ENCODE measurements at regions not wholly inside any gene's neighbourhood (a gene's known extent, or its start where the extent isn't known, plus 50 kb on each side); places are given as distances from the start of the nearest gene placed in this dataset.

GRCh38 chr1:38341694-38342093, 295.1 kb upstream of the POU3F1 start:
- Histone ChIP-seq H4K20me1 (ENCODE audit: control insufficient read depth, insufficient read depth, insufficient read length) (no peaks in the 10 kb centered on the region), H3K9ac (ENCODE audit: extremely low read depth, insufficient read length, low read length) (no peak overlapping the region), H2BK15ac (ENCODE audit: low read depth, low read length) (no peak overlapping the region), H3K23me2 (ENCODE audit: insufficient read length, low read depth, low read length, poor library complexity, severe bottlenecking) (no peaks in the 10 kb centered on the region), H2BK5ac (ENCODE audit: insufficient read length, low read length) (no peak overlapping the region), H3K14ac (ENCODE audit: insufficient read depth, low read length) (no peak overlapping the region), H2BK20ac (ENCODE audit: low read depth, low read length, poor library complexity, severe bottlenecking) (no peak overlapping the region), H3K79me2 (ENCODE audit: insufficient read depth, low read length) (no peaks in the 10 kb centered on the region), H3K4me1 (ENCODE audit: insufficient read depth, low read length) (peaks cover 4% of the 10 kb centered on the region; the same call in 1 of the 2 replicates), H2BK12ac (ENCODE audit: insufficient read length, low read depth, low read length) (no peak overlapping the region), H3K4ac (ENCODE audit: low read depth, low read length) (no peak overlapping the region), H3K27ac (ENCODE audit: insufficient read length, low read depth, low read length) (no peak overlapping the region), H3T11ph (ENCODE audit: low read length) (no peak overlapping the region), H4K8ac (replicated peaks; ENCODE audit: insufficient read length, low read depth, low read length) (no peak overlapping the region), H3K27me3 (ENCODE audit: insufficient read depth, low read length) (no peaks in the 10 kb centered on the region; the same call in 1 of the 2 replicates), H3K56ac (ENCODE audit: insufficient read length, low read depth, low read length) (no peak overlapping the region), H2AFZ (ENCODE audit: low read length) (no peak overlapping the region), H3K18ac (ENCODE audit: insufficient read length, low read depth, low read length) (no peak overlapping the region), H3K79me1 (ENCODE audit: insufficient read depth, low read depth, low read length, poor library complexity, severe bottlenecking) (no peaks in the 10 kb centered on the region), H2BK120ac (ENCODE audit: low read depth, low read length, poor library complexity, severe bottlenecking) (no peak overlapping the region), H4K5ac (ENCODE audit: insufficient read length, low read depth, low read length) (no peak overlapping the region), H3K9me3 (ENCODE audit: control insufficient read depth, low read depth, low read length) (no peaks in the 10 kb centered on the region), H3K4me2 (ENCODE audit: insufficient read depth, insufficient read length, low read length) (no peak overlapping the region), H3K23ac (ENCODE audit: insufficient read length, low read depth, low read length) (no peak overlapping the region), H4K91ac (ENCODE audit: insufficient read length, low read depth, low read length) (no peak overlapping the region), H2AK5ac (ENCODE audit: insufficient read length, low read length) (no peak overlapping the region)
- H3K4me3 Mint-ChIP-seq, result no peak overlapping the region
- H3K27me3 Mint-ChIP-seq (ENCODE audit: low read depth), result peaks cover 5% of the 10 kb centered on the region; the same call in 1 of the 2 replicates
- H3K27ac Mint-ChIP-seq, result no peak overlapping the region
- peaks cover 6 to 9% (median 9%) of the 10 kb centered on the region in 3 experiments; a peak in 5 of 7 replicates for H3K36me3 Mint-ChIP-seq (ENCODE audit: insufficient read depth in 1 of 3, low read depth in 3 of 3)
- peaks cover 9 to 10% of the 10 kb centered on the region in 2 experiments for H3K9me3 Mint-ChIP-seq
- TF ChIP-seq CTCF (conservative IDR thresholded peaks at IDR 0.05), result no peak
- peaks cover 21 to 28% of the 10 kb centered on the region in 2 experiments for H3K4me1 Mint-ChIP-seq
- DNase-seq, result no peak
- no CpG with 5 or more reads among the region's 4 CpGs for WGBS (ENCODE audit: extremely low coverage, insufficient read length, low lambda C conversion rate)

Measured in H9 (cell line).